Stimulated activated CD4-positive, alpha-beta T cell treated with anti-CD3 and anti-CD28 coated beads, Interleukin-4, amount 100 ng/mL, for 1 hour (primary cell): ENCODE measurements at regions not wholly inside any gene's neighbourhood (a gene's known extent, or its start where the extent isn't known, plus 50 kb on each side); places are given as distances from the start of the nearest gene placed in this dataset.

Source experiments
- DNase-seq: peaks from one replicate; pipeline ENCODE4 v3.0.0-alpha.2; 2020

GRCh38 chr7:1380821-1381580, 78.3 kb downstream of the MICALL2 start:
- DNase-seq: no peak

GRCh38 chr7:1382553-1383397, 76.5 kb downstream of the MICALL2 start:
- DNase-seq: no peak

- no peak for DNase-seq
Observed at GRCh38 chr7:1383398-1384112, 75.7 kb downstream of the MICALL2 start.

- no peak for DNase-seq
Observed at GRCh38 chr7:1384113-1384415, 75.2 kb downstream of the MICALL2 start.
